ENCODE measurements at regions not wholly inside any gene's neighbourhood (a gene's known extent, or its start where the extent isn't known, plus 50 kb on each side); places are given as distances from the start of the nearest gene placed in this dataset.

DNA sequence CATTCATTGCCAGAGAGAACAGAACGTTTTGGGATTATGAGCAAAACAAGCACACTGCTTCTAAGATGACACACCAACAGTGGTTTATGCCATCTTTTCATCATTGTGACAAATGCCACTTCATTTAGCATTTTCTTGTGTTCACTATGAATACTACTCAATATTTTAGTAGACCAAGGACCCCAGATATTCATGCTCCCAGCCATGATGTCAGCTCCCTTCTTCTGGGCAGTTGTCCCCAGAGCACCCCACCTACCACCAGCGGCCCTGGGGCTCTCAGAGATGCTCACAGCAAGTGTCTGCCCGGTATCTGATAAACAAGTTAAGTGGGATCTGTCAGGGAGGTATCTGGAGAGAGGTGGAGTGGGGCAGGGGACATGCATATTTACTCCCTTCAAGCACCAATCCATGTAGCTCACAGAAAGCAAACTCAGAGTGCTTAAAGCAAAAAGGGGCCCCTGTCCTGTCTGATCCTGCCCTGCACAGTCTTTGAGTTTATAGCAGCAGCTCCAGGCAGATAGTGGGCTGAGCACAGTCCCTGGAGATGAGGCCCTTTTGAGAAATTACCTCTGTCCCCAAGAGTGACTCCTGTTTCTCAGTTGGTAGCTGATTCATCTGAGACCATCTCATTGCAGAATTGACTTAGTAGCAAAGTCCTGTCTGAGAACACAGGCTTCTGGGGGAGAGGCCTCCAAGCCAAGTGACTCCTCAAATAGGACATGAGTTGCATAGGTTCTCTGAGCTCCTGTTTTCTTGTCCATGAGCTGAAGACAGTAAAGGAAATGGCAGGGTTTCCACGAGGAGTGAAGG lies 281.8 kb upstream of the KLF6 start:
- no peak overlapping the region for H3K4me3 ChIP-seq (ENCODE audit: control insufficient read depth in 2 of 3, extremely low read depth in 1 of 3, insufficient read depth in 2 of 3, low read depth in 1 of 3, low read length in 3 of 3)
- no peaks in the 10 kb centered on the region for H3K27me3 ChIP-seq (ENCODE audit: control insufficient read depth, extremely low read depth, insufficient read depth, low read length)
- no peaks in the 10 kb centered on the region for H3K9me3 ChIP-seq (ENCODE audit: control insufficient read depth, low read depth, low read length)
- no peak for TF ChIP-seq EZH2 (IDR thresholded peaks at IDR 0.05; ENCODE audit: low read length)
- TF ChIP-seq, protein P1, sequence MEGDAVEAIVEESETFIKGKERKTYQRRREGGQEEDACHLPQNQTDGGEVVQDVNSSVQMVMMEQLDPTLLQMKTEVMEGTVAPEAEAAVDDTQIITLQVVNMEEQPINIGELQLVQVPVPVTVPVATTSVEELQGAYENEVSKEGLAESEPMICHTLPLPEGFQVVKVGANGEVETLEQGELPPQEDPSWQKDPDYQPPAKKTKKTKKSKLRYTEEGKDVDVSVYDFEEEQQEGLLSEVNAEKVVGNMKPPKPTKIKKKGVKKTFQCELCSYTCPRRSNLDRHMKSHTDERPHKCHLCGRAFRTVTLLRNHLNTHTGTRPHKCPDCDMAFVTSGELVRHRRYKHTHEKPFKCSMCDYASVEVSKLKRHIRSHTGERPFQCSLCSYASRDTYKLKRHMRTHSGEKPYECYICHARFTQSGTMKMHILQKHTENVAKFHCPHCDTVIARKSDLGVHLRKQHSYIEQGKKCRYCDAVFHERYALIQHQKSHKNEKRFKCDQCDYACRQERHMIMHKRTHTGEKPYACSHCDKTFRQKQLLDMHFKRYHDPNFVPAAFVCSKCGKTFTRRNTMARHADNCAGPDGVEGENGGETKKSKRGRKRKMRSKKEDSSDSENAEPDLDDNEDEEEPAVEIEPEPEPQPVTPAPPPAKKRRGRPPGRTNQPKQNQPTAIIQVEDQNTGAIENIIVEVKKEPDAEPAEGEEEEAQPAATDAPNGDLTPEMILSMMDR (optimal IDR thresholded peaks at IDR 0.05 in 1 of 3, IDR thresholded peaks at IDR 0.05 in 1 of 3, conservative IDR thresholded peaks at IDR 0.05 in 1 of 3; ENCODE audit: extremely low read depth in 1 of 3, insufficient read depth in 2 of 3, low read length in 3 of 3): no peak
- H4K20me1 ChIP-seq (ENCODE audit: control insufficient read depth, extremely low read depth, insufficient read depth, low read length): no peaks in the 10 kb centered on the region
- H3K36me3 ChIP-seq (ENCODE audit: control insufficient read depth in 2 of 2, extremely low read depth in 1 of 2, insufficient read depth in 2 of 2, low read length in 2 of 2): no peaks in the 10 kb centered on the region
- no peak for DNase-seq (ENCODE audit: low read depth, low spot score)
- H3K9ac ChIP-seq (ENCODE audit: control insufficient read depth, extremely low read depth, insufficient read depth, low read length): no peak overlapping the region
- H3K9me1 ChIP-seq (ENCODE audit: control insufficient read depth, extremely low read depth, insufficient read depth, low read length): no peaks in the 10 kb centered on the region
- H3K4me1 ChIP-seq (ENCODE audit: control insufficient read depth, extremely low read depth, insufficient read depth, low read length): peaks cover 30% of the 10 kb centered on the region
- dilution Hi-C loops (cut with MboI; ENCODE audit: extremely low pct_ligation_motif_present, low sequenced_read_pairs): no loop called here
- H3K79me2 ChIP-seq (ENCODE audit: control insufficient read depth, insufficient read depth, low read length): no peaks in the 10 kb centered on the region
- FAIRE-seq: no peak
- no peak overlapping the region for H3K27ac ChIP-seq (ENCODE audit: control insufficient read depth, insufficient read depth, low read length)
- no peak overlapping the region for H3K4me2 ChIP-seq (ENCODE audit: control insufficient read depth, extremely low read depth, insufficient read depth, low read depth, low read length)
- no peak overlapping the region for H2AFZ ChIP-seq (ENCODE audit: control insufficient read depth, low read length)

DNA sequence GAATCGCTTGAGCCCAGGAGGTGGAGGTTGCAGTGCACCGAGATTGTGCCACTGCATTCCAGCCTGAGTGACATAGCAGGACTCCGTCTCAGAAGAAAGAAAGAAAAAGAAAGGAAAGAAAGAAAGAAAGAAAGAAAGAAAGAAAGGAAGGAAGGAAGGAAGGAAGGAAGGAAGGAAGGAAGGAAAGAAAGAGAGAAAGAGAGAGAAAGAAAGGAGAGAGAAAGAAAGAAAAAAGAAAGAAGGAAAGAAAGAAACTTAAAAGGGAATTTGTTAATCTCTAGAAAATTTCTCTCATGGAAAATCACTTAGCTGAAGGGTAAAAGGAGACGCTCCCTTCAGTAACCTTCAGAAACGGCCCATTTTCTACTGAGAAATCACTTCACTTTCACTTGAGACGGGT lies 279.5 kb upstream of the KLF6 start:
- H3K27me3 ChIP-seq (ENCODE audit: control insufficient read depth, extremely low read depth, insufficient read depth, low read length): no peaks in the 10 kb centered on the region
- no peak overlapping the region for H3K27ac ChIP-seq (ENCODE audit: control insufficient read depth, insufficient read depth, low read length)
- H3K9me1 ChIP-seq (ENCODE audit: control insufficient read depth, extremely low read depth, insufficient read depth, low read length): no peaks in the 10 kb centered on the region
- no peak for TF ChIP-seq EZH2 (IDR thresholded peaks at IDR 0.05; ENCODE audit: low read length)
- TF ChIP-seq, protein P1 (optimal IDR thresholded peaks at IDR 0.05 in 1 of 3, IDR thresholded peaks at IDR 0.05 in 1 of 3, conservative IDR thresholded peaks at IDR 0.05 in 1 of 3; ENCODE audit: extremely low read depth in 1 of 3, insufficient read depth in 2 of 3, low read length in 3 of 3): no peak
- no peaks in the 10 kb centered on the region for H4K20me1 ChIP-seq (ENCODE audit: control insufficient read depth, extremely low read depth, insufficient read depth, low read length)
- H2AFZ ChIP-seq (ENCODE audit: control insufficient read depth, low read length): no peak overlapping the region
- H3K9ac ChIP-seq (ENCODE audit: control insufficient read depth, extremely low read depth, insufficient read depth, low read length): no peak overlapping the region
- H3K79me2 ChIP-seq (ENCODE audit: control insufficient read depth, insufficient read depth, low read length): no peaks in the 10 kb centered on the region
- dilution Hi-C loops (cut with MboI; ENCODE audit: extremely low pct_ligation_motif_present, low sequenced_read_pairs): no loop called here
- no peak overlapping the region for H3K4me3 ChIP-seq (ENCODE audit: control insufficient read depth in 2 of 3, extremely low read depth in 1 of 3, insufficient read depth in 2 of 3, low read depth in 1 of 3, low read length in 3 of 3)
- no peaks in the 10 kb centered on the region for H3K9me3 ChIP-seq (ENCODE audit: control insufficient read depth, low read depth, low read length)
- no peaks in the 10 kb centered on the region for H3K36me3 ChIP-seq (ENCODE audit: control insufficient read depth in 2 of 2, extremely low read depth in 1 of 2, insufficient read depth in 2 of 2, low read length in 2 of 2)
- DNase-seq (ENCODE audit: low read depth, low spot score) (no peak), FAIRE-seq (no peak)
- H3K4me2 ChIP-seq (ENCODE audit: control insufficient read depth, extremely low read depth, insufficient read depth, low read depth, low read length): no peak overlapping the region
- peaks cover 26% of the 10 kb centered on the region for H3K4me1 ChIP-seq (ENCODE audit: control insufficient read depth, extremely low read depth, insufficient read depth, low read length)

Measured in keratinocyte (primary cell).